ENCODE measurements at regions not wholly inside any gene's neighbourhood (a gene's known extent, or its start where the extent isn't known, plus 50 kb on each side); places are given as distances from the start of the nearest gene placed in this dataset.

- no peaks in the 10 kb centered on the region for H3K36me3 ChIP-seq
- no peak overlapping the region for H3K27ac ChIP-seq
- H3K27me3 ChIP-seq, result no peaks in the 10 kb centered on the region
- DNase-seq (no peak), ATAC-seq (peak in 2 of 4 donors; percentile 48 to 69), FAIRE-seq (no peak)
- 65 to 75% methylated on average over 4 of the region's 4 CpGs for WGBS, 2 donors
- TF ChIP-seq CTCF (IDR thresholded peaks at IDR 0.05), result no peak
- no peaks in the 10 kb centered on the region for H3K9me3 ChIP-seq
- intact Hi-C loops (cut with DNase I), result no loop called here
- H3K4me1 ChIP-seq, result no peaks in the 10 kb centered on the region
- no peak overlapping the region for H3K4me3 ChIP-seq
These were observed 78.3 kb upstream of the HSPA9 start for GRCh38 chr5:138653502-138653901.

- Histone ChIP-seq H3K27ac (no peak overlapping the region), H3K36me3 (no peaks in the 10 kb centered on the region), H3K27me3 (no peaks in the 10 kb centered on the region), H3K9me3 (no peaks in the 10 kb centered on the region), H3K4me1 (no peaks in the 10 kb centered on the region), H3K4me3 (no peak overlapping the region)
- no peak for ATAC-seq
- FAIRE-seq, result no peak
- TF ChIP-seq CTCF (IDR thresholded peaks at IDR 0.05), result no peak
- 68 to 70% methylated on average over 6 of the region's 6 CpGs for WGBS, 2 donors
- no peak for DNase-seq
- intact Hi-C loops (cut with DNase I), result no loop called here
These were observed 76.5 kb upstream of the HSPA9 start for GRCh38 chr5:138651767-138652117.

- FAIRE-seq, result no peak
These were observed 76.0 kb upstream of the HSPA9 start for GRCh38 chr5:138651058-138651766.

GRCh38 chr5:138650196-138650595, 75.0 kb upstream of the HSPA9 start:
- DNase-seq (no peak), ATAC-seq (no peak), FAIRE-seq (no peak)
- no peak for TF ChIP-seq CTCF (IDR thresholded peaks at IDR 0.05)
- intact Hi-C loops (cut with DNase I), result no loop called here
- Histone ChIP-seq H3K27ac (no peak overlapping the region), H3K4me1 (no peaks in the 10 kb centered on the region), H3K27me3 (no peaks in the 10 kb centered on the region), H3K9me3 (no peaks in the 10 kb centered on the region), H3K36me3 (no peaks in the 10 kb centered on the region), H3K4me3 (no peak overlapping the region)
- 90 to 93% methylated on average over 7 of the region's 7 CpGs for WGBS, 2 donors

More at GRCh38 chr5:138651058-138651766, 76.0 kb upstream of the HSPA9 start:
- no peaks in the 10 kb centered on the region for H3K9me3 ChIP-seq
- H3K27ac ChIP-seq, result no peak overlapping the region
- WGBS, 2 donors, result 69 to 78% methylated on average over 14 of the region's 14 CpGs
- H3K4me3 ChIP-seq, result no peak overlapping the region
- no peaks in the 10 kb centered on the region for H3K36me3 ChIP-seq
- intact Hi-C loops (cut with DNase I), result no loop called here
- no peak for TF ChIP-seq CTCF (IDR thresholded peaks at IDR 0.05)
- H3K27me3 ChIP-seq, result no peaks in the 10 kb centered on the region
- ATAC-seq (no peak), DNase-seq (no peak)
- H3K4me1 ChIP-seq, result no peaks in the 10 kb centered on the region

- Histone ChIP-seq H3K36me3 (no peaks in the 10 kb centered on the region), H3K4me1 (no peaks in the 10 kb centered on the region), H3K27me3 (no peaks in the 10 kb centered on the region), H3K9me3 (no peaks in the 10 kb centered on the region), H3K4me3 (no peak overlapping the region), H3K27ac (no peak overlapping the region)
- no peak for TF ChIP-seq CTCF (IDR thresholded peaks at IDR 0.05)
- ATAC-seq (no peak), DNase-seq (no peak), FAIRE-seq (no peak)
- WGBS, 2 donors, result 60% methylated on average over 3 of the region's 3 CpGs
- intact Hi-C loops (cut with DNase I), result no loop called here
These were observed 74.6 kb upstream of the HSPA9 start for GRCh38 chr5:138649775-138650174.

Measured in pancreas (tissue), 10 donors.